Upper lobe of left lung (tissue), 6 donors: ENCODE measurements at regions not wholly inside any gene's neighbourhood (a gene's known extent, or its start where the extent isn't known, plus 50 kb on each side); places are given as distances from the start of the nearest gene placed in this dataset.
A peak's percentile ranks its signal among the peaks of the same experiment; 100 is the strongest.

Experiments
- ATAC-seq, 2 donors: fragments of 200-7000 bp; cut with Tn5 transposase; one replicate each; pipeline ENCODE4 v1.9.1; 2022; ENCODE audit warnings: mild to moderate bottlenecking in 2 of 2, moderate library complexity in 2 of 2; ENCODE audit not compliant: low FRiP score in 2 of 2
- DNase-seq, 2 donors: peaks; one replicate each; pipeline ENCODE4 v3.0.0-alpha.2; 2019 to 2020
- H3K27ac ChIP-seq, 4 donors: fragments of 200-600 bp; sonication (generic); one replicate each; pipeline ENCODE4 v1.5.1; 2016 to 2019
- H3K27me3 ChIP-seq, 4 donors: fragments of 200-600 bp; sonication (generic); one replicate each; pipeline ENCODE4 v1.5.1; 2017 to 2019
- H3K36me3 ChIP-seq, 4 donors: fragments of 200-600 bp; sonication (generic); one replicate each; pipeline ENCODE4 v1.5.1; 2016 to 2019
- H3K4me1 ChIP-seq, 4 donors: fragments of 200-600 bp; sonication (generic); one replicate each; pipeline ENCODE4 v1.5.1; 2018 to 2019
- H3K4me3 ChIP-seq, 4 donors: fragments of 200-600 bp; sonication (generic); one replicate each; pipeline ENCODE4 v1.5.1; 2017 to 2019; ENCODE audit warnings: mild to moderate bottlenecking in 2 of 4, moderate library complexity in 1 of 4
- H3K9me3 ChIP-seq, 4 donors: fragments of 200-600 bp; sonication (generic); one replicate each; pipeline ENCODE4 v1.5.1; 2018 to 2019
- CTCF ChIP-seq, 6 experiments: fragments of 450-650 bp in 4 of 6; fragments of 200-600 bp in 2 of 6; sonication (generic) in 2 of 6; IDR thresholded peaks; one replicate each; pipeline ENCODE4 v1.5.1; 2016 to 2019; ENCODE audit warnings: antibody characterized with exemption in 6 of 6
- EP300 ChIP-seq, 4 donors: sonication (generic); formaldehyde crosslinking; IDR thresholded peaks; one replicate each; pipeline ENCODE4 v1.5.1; 2017; ENCODE audit warnings: antibody characterized with exemption in 4 of 4, control low read depth in 2 of 4
- POLR2A ChIP-seq, 4 donors: fragments of 450-650 bp; IDR thresholded peaks; one replicate each; pipeline ENCODE4 v1.5.1; 2016 to 2017; ENCODE audit warnings: antibody characterized with exemption in 4 of 4, mild to moderate bottlenecking in 2 of 4
- POLR2AphosphoS5 ChIP-seq, 2 donors: sonication (generic); formaldehyde crosslinking; IDR thresholded peaks; one replicate each; pipeline ENCODE4 v1.5.1; 2017; ENCODE audit warnings: antibody characterized with exemption in 2 of 2
- WGBS, 2 donors: methylation state at CpG; one replicate each; pipeline ENCODE4 v1.1.5; 2017 to 2018; 5-methylcytosine and 5-hydroxymethylcytosine counted together
- donor health status: DM: no; HTN: no; CAD: no; lungs with moderate emphysema.
- donor health status: DM: no; HTN: yes; CAD: no; lungs with severe emphysema.

GRCh38 chr7:110480964-110481363 lies 610.0 kb upstream of the LRRN3 start:
- 78 to 88% methylated on average over 2 of the region's 2 CpGs for WGBS, 2 donors
- Histone ChIP-seq H3K27ac (no peak overlapping the region), H3K4me3 (no peak overlapping the region), H3K36me3 (no peaks in the 10 kb centered on the region), H3K4me1 (no peaks in the 10 kb centered on the region), H3K27me3 (no peaks in the 10 kb centered on the region), H3K9me3 (peaks cover 0 to 18% (median 0%) of the 10 kb centered on the region in 4 donors)
- TF ChIP-seq EP300 (IDR thresholded peaks at IDR 0.05), result no peak
- no peak for TF ChIP-seq CTCF (IDR thresholded peaks at IDR 0.05)
- no peak for TF ChIP-seq POLR2AphosphoS5 (IDR thresholded peaks at IDR 0.05)
- DNase-seq, result peak in 1 of 2 donors; percentile 18
- ATAC-seq, result no peak

- no peaks in the 10 kb centered on the region for H3K4me1 ChIP-seq
- H3K4me3 ChIP-seq, result no peak overlapping the region
- DNase-seq, result no peak
- 86 to 93% methylated on average over 3 of the region's 3 CpGs for WGBS, 2 donors
- ATAC-seq, result no peak
- H3K9me3 ChIP-seq, result peaks cover 0 to 18% (median 0%) of the 10 kb centered on the region in 4 donors
- no peak overlapping the region for H3K27ac ChIP-seq
- TF ChIP-seq POLR2AphosphoS5 (IDR thresholded peaks at IDR 0.05), result no peak
- no peak for TF ChIP-seq CTCF (IDR thresholded peaks at IDR 0.05)
- no peak for TF ChIP-seq EP300 (IDR thresholded peaks at IDR 0.05)
- TF ChIP-seq POLR2A (IDR thresholded peaks at IDR 0.05), result no peak
- H3K27me3 ChIP-seq, result no peaks in the 10 kb centered on the region
- H3K36me3 ChIP-seq, result no peaks in the 10 kb centered on the region
Measured at GRCh38 chr7:110483553-110483952, 607.4 kb upstream of the LRRN3 start.

GRCh38 chr7:110484356-110484755 lies 606.6 kb upstream of the LRRN3 start:
- no peak overlapping the region for H3K4me3 ChIP-seq
- DNase-seq (no peak), ATAC-seq (no peak)
- WGBS, 2 donors, result 52 to 53% methylated on average over 2 of the region's 2 CpGs
- no peaks in the 10 kb centered on the region for H3K27me3 ChIP-seq
- no peaks in the 10 kb centered on the region for H3K36me3 ChIP-seq
- no peak for TF ChIP-seq POLR2A (IDR thresholded peaks at IDR 0.05)
- no peak for TF ChIP-seq POLR2AphosphoS5 (IDR thresholded peaks at IDR 0.05)
- no peak for TF ChIP-seq EP300 (IDR thresholded peaks at IDR 0.05)
- no peak for TF ChIP-seq CTCF (IDR thresholded peaks at IDR 0.05)
- H3K27ac ChIP-seq, result no peak overlapping the region
- H3K4me1 ChIP-seq, result no peaks in the 10 kb centered on the region
- H3K9me3 ChIP-seq, result peaks cover 0 to 18% (median 0%) of the 10 kb centered on the region in 4 donors

- TF ChIP-seq POLR2AphosphoS5 (IDR thresholded peaks at IDR 0.05) (no peak), EP300 (IDR thresholded peaks at IDR 0.05) (no peak), POLR2A (IDR thresholded peaks at IDR 0.05) (no peak), CTCF (IDR thresholded peaks at IDR 0.05) (no peak)
- H3K27me3 ChIP-seq, result no peaks in the 10 kb centered on the region
- H3K36me3 ChIP-seq, result no peaks in the 10 kb centered on the region
- H3K4me1 ChIP-seq, result no peaks in the 10 kb centered on the region
- no peak for ATAC-seq
- no peak overlapping the region for H3K4me3 ChIP-seq
- no peak overlapping the region for H3K27ac ChIP-seq
- DNase-seq, result no peak
- 90 to 93% methylated on average over 2 of the region's 2 CpGs for WGBS, 2 donors
- H3K9me3 ChIP-seq, result no peaks in the 10 kb centered on the region
Measured at GRCh38 chr7:110486549-110486948, 604.4 kb upstream of the LRRN3 start.

- TF ChIP-seq EP300 (IDR thresholded peaks at IDR 0.05), result no peak
- TF ChIP-seq CTCF (IDR thresholded peaks at IDR 0.05), result no peak
- TF ChIP-seq POLR2AphosphoS5 (IDR thresholded peaks at IDR 0.05), result no peak
- TF ChIP-seq POLR2A (IDR thresholded peaks at IDR 0.05), result no peak
- H3K27me3 ChIP-seq, result no peaks in the 10 kb centered on the region
- ATAC-seq (no peak), DNase-seq (no peak)
- H3K4me3 ChIP-seq, result no peak overlapping the region
- H3K27ac ChIP-seq, result no peak overlapping the region
- H3K9me3 ChIP-seq, result no peaks in the 10 kb centered on the region
- H3K4me1 ChIP-seq, result no peaks in the 10 kb centered on the region
- H3K36me3 ChIP-seq, result no peaks in the 10 kb centered on the region
- 45 to 63% methylated on average over 1 of the region's 1 CpG for WGBS, 2 donors
Measured at GRCh38 chr7:110502888-110503465, 588.0 kb upstream of the LRRN3 start.
